ENCODE measurements at regions not wholly inside any gene's neighbourhood (a gene's known extent, or its start where the extent isn't known, plus 50 kb on each side); places are given as distances from the start of the nearest gene placed in this dataset.
"Not testable (repeated sequence)": the region's sequence is repeated elsewhere in the genome, so short reads cannot be mapped to it uniquely, and the experiment has no call there.

GRCh38 chr5:18379189-18379588 is 744.9 kb downstream of the TAF11L14 start:
- DNase-seq = no peak

DNA sequence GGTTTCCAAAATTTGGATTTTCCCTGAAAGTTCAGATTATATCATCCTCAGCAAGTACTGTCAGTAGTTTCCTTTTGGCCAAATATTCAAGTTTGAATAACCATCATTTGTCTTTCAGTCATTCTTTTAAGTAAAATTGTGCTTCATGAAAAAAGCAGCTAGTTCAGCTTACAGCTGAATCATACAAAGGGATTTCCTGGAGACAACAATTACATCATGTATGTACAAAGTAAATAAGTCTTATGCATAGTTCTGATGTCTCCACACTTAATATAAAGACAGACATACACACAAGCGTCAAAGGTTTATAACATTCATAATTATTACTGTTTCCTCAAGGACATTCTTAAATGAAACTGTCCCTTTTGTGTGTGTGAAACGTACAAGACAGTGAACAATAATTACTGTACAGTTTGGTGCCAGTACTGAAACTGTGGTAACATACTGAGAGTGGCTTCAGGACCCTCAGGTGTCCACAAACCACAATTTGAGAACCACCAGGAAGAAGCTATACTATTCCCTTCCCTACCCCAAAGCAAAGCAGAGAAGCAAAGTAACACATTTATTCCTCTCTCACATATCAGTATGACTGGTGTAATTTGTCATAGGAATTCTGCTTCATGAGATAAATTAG is 746.6 kb downstream of the TAF11L14 start:
- DNase-seq = no peak

- DNase-seq = peak; percentile 6
Observed at GRCh38 chr5:18393565-18394442, 759.5 kb downstream of the TAF11L14 start.

DNA sequence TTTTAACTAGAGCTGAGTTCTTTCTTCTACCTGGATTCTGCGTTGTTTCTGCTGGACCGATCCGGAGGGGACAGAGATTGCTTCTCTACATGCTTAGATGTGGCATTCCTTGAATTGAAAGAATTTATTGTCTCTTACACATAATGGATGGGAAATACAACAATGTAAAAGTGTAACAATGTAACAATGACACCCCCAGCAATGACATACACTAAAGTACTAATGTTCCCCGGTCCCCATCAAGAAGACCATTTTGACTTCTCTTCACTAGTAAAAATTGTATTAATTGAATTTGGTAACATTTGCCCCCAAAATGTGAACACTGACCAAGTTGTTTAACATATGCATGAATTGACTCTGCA is 760.2 kb downstream of the TAF11L14 start:
- no peak for DNase-seq

- no peak for DNase-seq
Observed at GRCh38 chr5:18395126-18396110, 761.2 kb downstream of the TAF11L14 start.

- no peak for DNase-seq
Observed at GRCh38 chr5:18397371-18397770, 763.1 kb downstream of the TAF11L14 start.

DNA sequence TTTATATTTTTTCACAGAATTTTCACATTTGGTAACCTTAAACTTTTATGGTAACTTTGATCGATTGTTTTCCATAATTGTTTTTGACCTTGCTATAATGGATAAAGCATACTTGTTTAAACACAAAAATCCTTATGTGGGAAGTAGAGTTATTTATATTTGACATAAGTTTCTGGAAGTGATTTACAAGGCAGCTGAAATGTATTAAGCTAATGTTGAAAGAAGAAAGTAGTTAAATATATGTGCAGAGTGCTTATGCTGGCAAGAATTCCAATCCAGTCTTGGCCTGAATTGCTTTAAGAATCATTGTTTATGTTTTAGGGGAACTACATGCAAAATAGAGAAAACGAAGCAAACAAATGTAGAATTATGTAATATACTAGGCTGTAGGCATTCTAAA is 763.6 kb downstream of the TAF11L14 start:
- DNase-seq = no peak

- DNase-seq = not testable (repeated sequence)
Observed at GRCh38 chr5:18399461-18400327, 765.4 kb downstream of the TAF11L14 start.

DNA sequence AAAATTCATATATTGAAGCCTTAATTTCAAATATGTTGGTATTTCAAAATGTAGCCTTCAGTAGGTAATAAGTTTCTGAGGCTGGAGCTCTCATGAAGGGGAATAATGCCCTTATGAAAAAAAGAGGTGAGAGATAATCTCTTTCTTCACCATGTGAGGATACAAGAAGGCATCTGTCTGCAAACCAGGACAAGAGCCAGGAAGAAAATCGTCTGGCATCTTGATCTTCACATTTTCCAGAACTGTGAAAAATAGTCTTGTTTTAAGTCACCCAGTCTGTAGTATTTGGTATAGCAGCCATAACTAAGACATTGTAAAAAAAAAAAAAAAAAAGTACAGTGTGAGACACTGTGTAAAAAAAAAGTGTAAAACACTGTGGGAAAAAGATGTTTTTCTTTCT is 768.9 kb downstream of the TAF11L14 start:
- no peak for DNase-seq

GRCh38 chr5:18403941-18404438 is 769.7 kb downstream of the TAF11L14 start:
- DNase-seq = no peak

- no peak for DNase-seq
Observed at GRCh38 chr5:18420711-18421110, 786.5 kb downstream of the TAF11L14 start.

DNA sequence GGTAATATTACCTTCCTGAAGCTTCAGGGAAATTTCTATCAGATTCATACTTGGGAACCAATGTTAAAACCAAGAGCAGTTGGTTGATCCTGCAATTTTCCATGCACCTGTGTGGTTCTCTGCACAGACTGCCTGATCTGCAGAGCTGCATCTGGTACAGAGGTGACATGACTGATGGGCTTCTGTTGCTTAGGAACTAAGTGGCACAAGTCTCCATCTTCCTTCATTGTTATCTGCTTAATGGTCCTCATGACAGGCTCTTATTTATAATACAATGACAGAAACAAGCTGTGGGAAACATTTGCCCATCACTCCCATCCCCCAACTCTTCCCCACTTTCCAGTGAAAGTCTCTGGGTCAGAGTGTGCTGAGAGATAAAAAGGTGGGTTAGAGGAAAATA is 799.1 kb downstream of the TAF11L14 start:
- no peak for DNase-seq

GRCh38 chr5:18438126-18438525 is 803.9 kb downstream of the TAF11L14 start:
- DNase-seq = no peak

DNA sequence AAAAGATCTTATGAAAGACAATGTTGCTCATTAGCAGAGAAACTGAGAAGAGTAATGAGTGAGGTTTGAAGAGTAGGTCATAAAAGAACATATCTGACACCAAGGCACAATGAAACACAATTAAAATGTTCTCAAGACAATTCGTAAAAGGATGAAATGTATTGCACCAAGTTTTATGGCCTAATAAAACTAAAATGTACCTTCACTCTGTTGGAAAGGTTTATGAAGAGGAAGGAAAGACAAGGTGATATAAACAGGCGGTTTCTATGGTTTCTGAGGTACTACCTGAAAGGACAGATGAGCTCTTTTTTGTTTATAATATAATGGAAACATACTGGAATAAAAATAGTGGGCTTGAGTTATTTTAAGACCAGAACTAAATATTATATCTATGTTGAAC is 821.3 kb downstream of the TAF11L14 start:
- no peak for DNase-seq

GRCh38 chr5:18457255-18457654 is 823.0 kb downstream of the TAF11L14 start:
- DNase-seq = no peak

- no peak for DNase-seq
Observed at GRCh38 chr5:18461766-18462165, 827.5 kb downstream of the TAF11L14 start.

GRCh38 chr5:18465833-18466681 is 831.8 kb downstream of the TAF11L14 start:
- peak; percentile 55 for DNase-seq

GRCh38 chr5:18466731-18467130 is 832.5 kb downstream of the TAF11L14 start:
- DNase-seq = no peak

DNA sequence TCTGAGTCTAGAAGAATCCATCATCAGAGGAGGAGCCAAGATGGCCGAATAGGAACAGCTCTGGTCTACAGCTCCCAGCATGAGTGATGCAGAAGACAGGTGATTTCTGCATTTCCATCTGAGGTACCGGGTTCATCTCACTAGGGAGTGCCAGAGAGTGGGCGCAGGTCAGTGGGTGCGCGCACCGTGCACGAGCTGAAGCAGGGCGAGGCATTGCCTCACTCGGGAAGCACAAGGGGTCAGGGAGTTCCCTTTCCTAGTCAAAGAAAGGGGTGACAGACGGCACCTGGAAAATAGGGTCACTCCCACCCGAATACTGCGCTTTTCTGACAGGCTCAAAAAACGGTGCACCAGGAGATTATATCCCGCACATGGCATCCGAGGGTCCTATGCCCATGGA is 837.5 kb downstream of the TAF11L14 start:
- DNase-seq = not testable (repeated sequence)

DNA sequence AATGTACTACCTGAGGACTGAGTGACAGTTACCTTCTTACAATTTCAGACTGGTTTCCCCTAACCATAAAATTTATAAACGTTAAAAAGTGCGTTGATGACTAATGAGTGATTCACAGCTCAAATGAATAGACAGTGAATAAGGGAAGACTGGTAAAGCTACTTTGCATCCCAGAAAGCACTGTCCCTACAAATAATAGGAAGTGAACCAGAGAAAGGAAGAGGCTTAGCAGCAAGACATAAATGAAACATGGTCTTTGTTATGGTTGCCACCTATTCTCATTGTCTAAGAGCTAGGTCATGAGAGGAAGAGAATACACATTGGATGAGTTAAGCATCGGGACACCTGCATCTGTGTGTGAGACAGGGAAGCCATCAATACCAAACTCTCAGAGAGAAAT is 849.2 kb downstream of the TAF11L14 start:
- no peak for DNase-seq

DNA sequence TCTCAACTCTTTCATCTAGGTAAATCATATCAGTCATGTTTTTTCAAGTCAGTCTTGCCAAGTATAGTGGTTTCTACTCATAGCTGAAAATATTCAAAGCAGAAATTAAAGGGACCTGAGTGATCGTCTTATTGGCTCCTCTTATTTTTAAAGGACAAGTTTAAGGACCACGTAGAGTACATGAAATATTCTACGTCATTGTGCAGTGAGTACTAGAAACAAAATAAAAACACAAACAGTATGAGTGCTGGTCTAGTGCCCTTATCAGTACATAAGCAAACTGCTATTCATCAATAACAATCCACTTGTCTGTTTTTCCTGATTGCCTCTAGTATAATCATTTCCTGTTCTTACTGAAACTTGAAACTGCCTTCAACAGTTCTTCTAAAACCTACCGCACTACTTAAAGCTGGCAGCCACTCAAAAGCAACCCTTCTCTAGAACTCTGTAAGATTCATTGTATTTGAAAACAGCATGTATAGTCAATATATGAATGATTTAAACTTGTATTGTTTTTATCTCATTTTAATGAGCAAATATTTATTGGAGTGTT is 853.7 kb downstream of the TAF11L14 start:
- DNase-seq = no peak
